Type B pancreatic cell (in vitro differentiated cells): ENCODE measurements at regions not wholly inside any gene's neighbourhood (a gene's known extent, or its start where the extent isn't known, plus 50 kb on each side); places are given as distances from the start of the nearest gene placed in this dataset.
"Not testable (repeated sequence)": the region's sequence is repeated elsewhere in the genome, so short reads cannot be mapped to it uniquely, and the experiment has no call there.

Experiments
- DNase-seq: peaks from one replicate; pipeline ENCODE4 v3.0.0; 2021; ENCODE audit warnings: mixed read lengths; ENCODE audit not compliant: unreplicated experiment; ENCODE audit errors: extremely low spot score
- H3K27ac Mint-ChIP-seq: 2 replicates; pipeline ENCODE4 v1.8.0; 2021; ENCODE audit warnings: mild to moderate bottlenecking, mixed read lengths
- H3K27me3 Mint-ChIP-seq: 2 replicates; pipeline ENCODE4 v1.8.0; 2021; ENCODE audit warnings: mixed read lengths
- H3K36me3 Mint-ChIP-seq: 2 replicates; pipeline ENCODE4 v1.8.0; 2021; ENCODE audit warnings: mixed read lengths
- H3K4me1 Mint-ChIP-seq: one replicate; pipeline ENCODE4 v1.8.0; 2021; ENCODE audit warnings: mixed read lengths; ENCODE audit not compliant: unreplicated experiment
- H3K4me3 Mint-ChIP-seq: 2 replicates; pipeline ENCODE4 v1.8.0; 2021; ENCODE audit warnings: mild to moderate bottlenecking, mixed read lengths
- H3K9me3 Mint-ChIP-seq: 2 replicates; pipeline ENCODE4 v1.8.0; 2021; ENCODE audit warnings: mixed read lengths
- TF ChIP-seq, protein P1 (sequence below): fragments of 200-600 bp; sonication (generic); conservative IDR thresholded peaks from 2 replicates; pipeline ENCODE4 v1.5.0; 2021; ENCODE audit warnings: antibody characterized with exemption, mild to moderate bottlenecking

GRCh38 chr14:48710133-48710532, 876.0 kb downstream of the RPS29 start:
- Mint-ChIP-seq H3K4me1 (no peaks in the 10 kb centered on the region), H3K4me3 (no peak overlapping the region), H3K27ac (no peak overlapping the region), H3K9me3 (no peaks in the 10 kb centered on the region), H3K36me3 (no peaks in the 10 kb centered on the region), H3K27me3 (peaks cover 6% of the 10 kb centered on the region)
- TF ChIP-seq, protein P1, sequence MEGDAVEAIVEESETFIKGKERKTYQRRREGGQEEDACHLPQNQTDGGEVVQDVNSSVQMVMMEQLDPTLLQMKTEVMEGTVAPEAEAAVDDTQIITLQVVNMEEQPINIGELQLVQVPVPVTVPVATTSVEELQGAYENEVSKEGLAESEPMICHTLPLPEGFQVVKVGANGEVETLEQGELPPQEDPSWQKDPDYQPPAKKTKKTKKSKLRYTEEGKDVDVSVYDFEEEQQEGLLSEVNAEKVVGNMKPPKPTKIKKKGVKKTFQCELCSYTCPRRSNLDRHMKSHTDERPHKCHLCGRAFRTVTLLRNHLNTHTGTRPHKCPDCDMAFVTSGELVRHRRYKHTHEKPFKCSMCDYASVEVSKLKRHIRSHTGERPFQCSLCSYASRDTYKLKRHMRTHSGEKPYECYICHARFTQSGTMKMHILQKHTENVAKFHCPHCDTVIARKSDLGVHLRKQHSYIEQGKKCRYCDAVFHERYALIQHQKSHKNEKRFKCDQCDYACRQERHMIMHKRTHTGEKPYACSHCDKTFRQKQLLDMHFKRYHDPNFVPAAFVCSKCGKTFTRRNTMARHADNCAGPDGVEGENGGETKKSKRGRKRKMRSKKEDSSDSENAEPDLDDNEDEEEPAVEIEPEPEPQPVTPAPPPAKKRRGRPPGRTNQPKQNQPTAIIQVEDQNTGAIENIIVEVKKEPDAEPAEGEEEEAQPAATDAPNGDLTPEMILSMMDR, result no peak
- no peak for DNase-seq

- no peak for DNase-seq
- Mint-ChIP-seq H3K4me1 (no peaks in the 10 kb centered on the region), H3K27me3 (peaks cover 6% of the 10 kb centered on the region), H3K4me3 (no peak overlapping the region), H3K9me3 (no peaks in the 10 kb centered on the region), H3K27ac (no peak overlapping the region), H3K36me3 (no peaks in the 10 kb centered on the region)
- TF ChIP-seq, protein P1, result no peak
These were observed 876.8 kb downstream of the RPS29 start for GRCh38 chr14:48709277-48709785.

DNA sequence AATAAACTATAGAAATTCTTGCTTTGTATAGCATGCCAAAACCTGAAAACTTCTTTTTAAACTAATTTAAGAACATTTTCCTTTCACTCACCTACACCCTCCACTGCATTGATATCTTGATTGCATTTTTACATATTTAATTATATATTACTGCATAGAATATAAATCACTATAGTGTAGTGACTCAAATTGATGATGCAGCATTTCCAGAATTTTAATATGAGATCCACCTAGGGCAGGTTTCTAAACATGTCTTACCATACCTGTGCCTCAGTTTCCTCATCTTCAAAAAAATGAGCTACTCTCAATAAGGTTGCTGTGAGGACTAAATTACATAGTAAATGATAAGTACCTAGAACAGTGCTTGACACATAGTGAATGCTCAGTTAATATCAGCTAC, 881.5 kb downstream of the RPS29 start:
- H3K27me3 Mint-ChIP-seq, result peaks cover 6% of the 10 kb centered on the region
- no peaks in the 10 kb centered on the region for H3K36me3 Mint-ChIP-seq
- no peak overlapping the region for H3K4me3 Mint-ChIP-seq
- H3K9me3 Mint-ChIP-seq, result no peaks in the 10 kb centered on the region
- no peaks in the 10 kb centered on the region for H3K4me1 Mint-ChIP-seq
- TF ChIP-seq, protein P1, result no peak
- DNase-seq, result no peak
- H3K27ac Mint-ChIP-seq, result no peak overlapping the region

- Mint-ChIP-seq H3K4me1 (no peaks in the 10 kb centered on the region), H3K4me3 (no peak overlapping the region), H3K9me3 (no peaks in the 10 kb centered on the region), H3K27me3 (peaks cover 6% of the 10 kb centered on the region), H3K27ac (no peak overlapping the region), H3K36me3 (no peaks in the 10 kb centered on the region)
- TF ChIP-seq, protein P1, result no peak
- no peak for DNase-seq
These were observed 882.3 kb downstream of the RPS29 start for GRCh38 chr14:48703728-48704467.

DNA sequence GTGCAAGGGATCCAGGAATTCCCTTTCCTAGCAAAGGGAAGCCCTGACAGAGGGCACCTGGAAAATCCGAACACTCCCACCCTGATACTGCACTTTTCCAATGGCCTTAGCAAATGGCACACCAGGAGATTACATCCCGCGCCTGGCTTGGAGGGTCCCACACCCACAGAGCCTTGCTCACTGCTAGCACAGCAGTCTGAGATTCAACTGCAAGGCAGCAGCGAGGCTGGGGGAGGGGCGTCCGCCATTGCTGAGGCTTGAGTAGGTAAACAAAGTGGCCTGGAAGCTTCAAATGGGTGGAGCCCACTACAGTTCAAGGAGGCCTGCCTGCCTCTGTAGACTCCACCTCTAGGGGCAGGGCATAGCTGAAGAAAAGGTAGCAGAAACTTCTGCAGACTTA, 888.8 kb downstream of the RPS29 start:
- not testable (repeated sequence) for H3K4me1 Mint-ChIP-seq

DNA sequence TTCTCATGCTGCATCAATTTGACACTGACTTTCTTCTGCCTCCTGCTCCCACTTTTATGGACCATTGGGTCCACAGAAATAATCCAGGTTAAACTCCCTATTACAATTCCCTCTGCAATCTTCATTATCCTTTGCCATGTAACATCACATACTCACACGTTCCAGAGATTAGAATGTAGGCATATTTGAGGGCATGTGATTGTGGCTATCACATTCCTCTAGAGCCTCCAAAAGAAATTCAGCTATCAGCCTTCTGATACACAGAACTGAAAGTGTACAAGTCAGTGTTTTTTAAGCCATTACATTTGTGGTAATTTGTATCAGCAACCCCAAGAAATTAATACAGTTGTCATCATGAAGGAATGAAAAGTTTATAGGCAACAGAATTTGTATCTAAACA, 892.4 kb downstream of the RPS29 start:
- no peak overlapping the region for H3K27ac Mint-ChIP-seq
- TF ChIP-seq, protein P1, result no peak
- H3K4me3 Mint-ChIP-seq, result no peak overlapping the region
- H3K4me1 Mint-ChIP-seq, result no peaks in the 10 kb centered on the region
- H3K27me3 Mint-ChIP-seq, result no peaks in the 10 kb centered on the region
- no peak for DNase-seq
- H3K9me3 Mint-ChIP-seq, result peaks cover 5% of the 10 kb centered on the region
- no peaks in the 10 kb centered on the region for H3K36me3 Mint-ChIP-seq

More for the DNA sequence above, 888.8 kb downstream of the RPS29 start:
- H3K27me3 Mint-ChIP-seq, DNase-seq, H3K27ac Mint-ChIP-seq, H3K4me3 Mint-ChIP-seq, H3K9me3 Mint-ChIP-seq, H3K36me3 Mint-ChIP-seq: not testable (repeated sequence)
